Ectodermal cell (in vitro differentiated cells): ENCODE measurements at regions not wholly inside any gene's neighbourhood (a gene's known extent, or its start where the extent isn't known, plus 50 kb on each side); places are given as distances from the start of the nearest gene placed in this dataset.

ENCODE experiments used
- H3K27ac ChIP-seq: 2 replicates; pipeline ENCODE4 v1.7.0; 2013; ENCODE audit warnings: mild to moderate bottlenecking, low read depth, low read length; ENCODE audit not compliant: insufficient read depth, poor library complexity, severe bottlenecking
- H3K27me3 ChIP-seq: 2 replicates; pipeline ENCODE4 v1.7.0; 2013; ENCODE audit warnings: mild to moderate bottlenecking, low read length; ENCODE audit not compliant: insufficient read depth, control insufficient read depth, poor library complexity, severe bottlenecking
- H3K36me3 ChIP-seq: one replicate; pipeline ENCODE4 v1.7.0; 2013; ENCODE audit warnings: low read length; ENCODE audit not compliant: control insufficient read depth, insufficient read depth
- H3K4me1 ChIP-seq: one replicate; pipeline ENCODE4 v1.7.0; 2013; ENCODE audit warnings: low read length; ENCODE audit not compliant: control insufficient read depth, insufficient read depth
- H3K4me3 ChIP-seq: 2 replicates; pipeline ENCODE4 v1.7.0; 2013; ENCODE audit warnings: low read depth, low read length, control low read depth; ENCODE audit not compliant: insufficient read depth
- H3K9me3 ChIP-seq: 2 replicates; pipeline ENCODE4 v1.7.0; 2013; ENCODE audit warnings: mild to moderate bottlenecking, low read length, moderate library complexity; ENCODE audit not compliant: control insufficient read depth
- WGBS, 2 experiments: methylation state at CpG; one replicate each; pipeline ENCODE4 v1.1.7; 2013; ENCODE audit warnings: missing lambda C conversion rate in 2 of 2; 5-methylcytosine and 5-hydroxymethylcytosine counted together

GRCh38 chr9:549455-549997 lies 292.0 kb upstream of the DMRT1 start:
- no peak overlapping the region for H3K4me3 ChIP-seq
- peaks cover 4% of the 10 kb centered on the region for H3K4me1 ChIP-seq
- no peaks in the 10 kb centered on the region for H3K9me3 ChIP-seq
- WGBS, 2 experiments = 92% methylated on average over 11 to 12 of the region's 12 CpGs
- no peaks in the 10 kb centered on the region for H3K27me3 ChIP-seq
- no peak overlapping the region for H3K27ac ChIP-seq
- no peaks in the 10 kb centered on the region for H3K36me3 ChIP-seq

GRCh38 chr9:550333-550732 lies 291.2 kb upstream of the DMRT1 start:
- Histone ChIP-seq H3K4me1 (peaks cover 4% of the 10 kb centered on the region), H3K36me3 (no peaks in the 10 kb centered on the region), H3K4me3 (no peak overlapping the region), H3K27me3 (no peaks in the 10 kb centered on the region), H3K9me3 (no peaks in the 10 kb centered on the region), H3K27ac (no peak overlapping the region)
- WGBS, 2 experiments = 91 to 95% methylated on average over 6 to 8 of the region's 8 CpGs

- H3K9me3 ChIP-seq = no peaks in the 10 kb centered on the region
- H3K27ac ChIP-seq = no peak overlapping the region
- H3K4me1 ChIP-seq = no peaks in the 10 kb centered on the region
- H3K4me3 ChIP-seq = no peak overlapping the region
- H3K36me3 ChIP-seq = no peaks in the 10 kb centered on the region
- H3K27me3 ChIP-seq = no peaks in the 10 kb centered on the region
- 92 to 93% methylated on average over 12 of the region's 12 CpGs for WGBS, 2 experiments
Observed at GRCh38 chr9:551986-552929, 289.2 kb upstream of the DMRT1 start.

GRCh38 chr9:555493-555892 lies 286.0 kb upstream of the DMRT1 start:
- H3K4me1 ChIP-seq = no peaks in the 10 kb centered on the region
- WGBS, 2 experiments = 97 to 98% methylated on average over 2 to 3 of the region's 4 CpGs
- H3K27ac ChIP-seq = no peak overlapping the region
- H3K9me3 ChIP-seq = no peaks in the 10 kb centered on the region
- H3K36me3 ChIP-seq = no peaks in the 10 kb centered on the region
- H3K27me3 ChIP-seq = no peaks in the 10 kb centered on the region
- no peak overlapping the region for H3K4me3 ChIP-seq

- H3K27ac ChIP-seq = no peak overlapping the region
- H3K9me3 ChIP-seq = no peaks in the 10 kb centered on the region
- H3K36me3 ChIP-seq = no peaks in the 10 kb centered on the region
- WGBS, 2 experiments = 91 to 100% methylated on average over 2 to 3 of the region's 3 CpGs
- no peaks in the 10 kb centered on the region for H3K27me3 ChIP-seq
- H3K4me3 ChIP-seq = no peak overlapping the region
- no peaks in the 10 kb centered on the region for H3K4me1 ChIP-seq
Observed at GRCh38 chr9:556199-556598, 285.3 kb upstream of the DMRT1 start.

- H3K36me3 ChIP-seq = no peaks in the 10 kb centered on the region
- no peaks in the 10 kb centered on the region for H3K4me1 ChIP-seq
- no peak overlapping the region for H3K4me3 ChIP-seq
- H3K9me3 ChIP-seq = no peaks in the 10 kb centered on the region
- no peak overlapping the region for H3K27ac ChIP-seq
- no peaks in the 10 kb centered on the region for H3K27me3 ChIP-seq
- WGBS, 2 experiments = 84 to 85% methylated on average over 2 of the region's 2 CpGs
Observed at GRCh38 chr9:556675-557074, 284.8 kb upstream of the DMRT1 start.

GRCh38 chr9:557601-558201 lies 283.8 kb upstream of the DMRT1 start:
- Histone ChIP-seq H3K9me3 (no peaks in the 10 kb centered on the region), H3K27ac (no peak overlapping the region), H3K4me1 (no peaks in the 10 kb centered on the region), H3K27me3 (no peaks in the 10 kb centered on the region), H3K36me3 (no peaks in the 10 kb centered on the region), H3K4me3 (no peak overlapping the region)
- 69 to 73% methylated on average over 9 of the region's 9 CpGs for WGBS, 2 experiments

GRCh38 chr9:561427-561826 lies 280.1 kb upstream of the DMRT1 start:
- no peaks in the 10 kb centered on the region for H3K9me3 ChIP-seq
- no peaks in the 10 kb centered on the region for H3K4me1 ChIP-seq
- no peaks in the 10 kb centered on the region for H3K36me3 ChIP-seq
- no peak overlapping the region for H3K4me3 ChIP-seq
- no peak overlapping the region for H3K27ac ChIP-seq
- no peaks in the 10 kb centered on the region for H3K27me3 ChIP-seq
- 73 to 77% methylated on average over 1 of the region's 1 CpG for WGBS, 2 experiments

GRCh38 chr9:563200-563599 lies 278.3 kb upstream of the DMRT1 start:
- no peaks in the 10 kb centered on the region for H3K4me1 ChIP-seq
- no peak overlapping the region for H3K4me3 ChIP-seq
- H3K27me3 ChIP-seq = no peaks in the 10 kb centered on the region
- H3K9me3 ChIP-seq = no peaks in the 10 kb centered on the region
- H3K36me3 ChIP-seq = no peaks in the 10 kb centered on the region
- no peak overlapping the region for H3K27ac ChIP-seq
- WGBS, 2 experiments = 95 to 100% methylated on average over 1 of the region's 1 CpG

- no peaks in the 10 kb centered on the region for H3K27me3 ChIP-seq
- no peaks in the 10 kb centered on the region for H3K36me3 ChIP-seq
- H3K4me3 ChIP-seq = no peak overlapping the region
- no peaks in the 10 kb centered on the region for H3K4me1 ChIP-seq
- no peaks in the 10 kb centered on the region for H3K9me3 ChIP-seq
- 93 to 94% methylated on average over 4 to 6 of the region's 6 CpGs for WGBS, 2 experiments
- H3K27ac ChIP-seq = no peak overlapping the region
Observed at GRCh38 chr9:565528-565927, 276.0 kb upstream of the DMRT1 start.
